Stimulated activated CD4-positive, alpha-beta T cell treated with anti-CD3 and anti-CD28 coated beads, Interleukin-12 subunit alpha, Interleukin-12 subunit beta, amount 100 ng/mL, for 24 hours (primary cell): ENCODE measurements at regions not wholly inside any gene's neighbourhood (a gene's known extent, or its start where the extent isn't known, plus 50 kb on each side); places are given as distances from the start of the nearest gene placed in this dataset.
A peak's percentile ranks its signal among the peaks of the same experiment; 100 is the strongest.

ENCODE experiments used
- DNase-seq, 2 experiments: peaks; one replicate each; pipeline ENCODE4 v3.0.0-alpha.2; 2020; ENCODE audit warnings: low read depth in 2 of 2

DNA sequence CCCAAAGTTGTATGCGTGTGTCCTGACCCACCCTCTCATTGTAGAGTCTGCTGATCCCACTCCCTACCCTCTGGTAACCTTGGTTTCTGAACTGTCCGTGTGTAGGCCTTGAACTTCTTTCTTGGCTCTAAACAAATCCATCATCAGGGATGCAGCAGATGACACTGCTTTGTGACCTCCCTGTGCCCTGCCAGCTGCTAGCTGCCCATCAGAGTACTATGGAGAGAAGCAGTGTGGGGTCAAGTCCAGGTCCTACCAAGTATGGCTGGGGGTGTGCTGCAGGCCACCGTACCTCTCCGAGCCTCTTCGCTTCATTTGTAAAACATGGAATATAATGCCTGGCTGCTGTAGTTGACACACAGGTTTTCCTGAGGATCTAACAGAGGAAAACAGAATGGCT is 183.5 kb upstream of the RBPJ start:
- no peak for DNase-seq

DNA sequence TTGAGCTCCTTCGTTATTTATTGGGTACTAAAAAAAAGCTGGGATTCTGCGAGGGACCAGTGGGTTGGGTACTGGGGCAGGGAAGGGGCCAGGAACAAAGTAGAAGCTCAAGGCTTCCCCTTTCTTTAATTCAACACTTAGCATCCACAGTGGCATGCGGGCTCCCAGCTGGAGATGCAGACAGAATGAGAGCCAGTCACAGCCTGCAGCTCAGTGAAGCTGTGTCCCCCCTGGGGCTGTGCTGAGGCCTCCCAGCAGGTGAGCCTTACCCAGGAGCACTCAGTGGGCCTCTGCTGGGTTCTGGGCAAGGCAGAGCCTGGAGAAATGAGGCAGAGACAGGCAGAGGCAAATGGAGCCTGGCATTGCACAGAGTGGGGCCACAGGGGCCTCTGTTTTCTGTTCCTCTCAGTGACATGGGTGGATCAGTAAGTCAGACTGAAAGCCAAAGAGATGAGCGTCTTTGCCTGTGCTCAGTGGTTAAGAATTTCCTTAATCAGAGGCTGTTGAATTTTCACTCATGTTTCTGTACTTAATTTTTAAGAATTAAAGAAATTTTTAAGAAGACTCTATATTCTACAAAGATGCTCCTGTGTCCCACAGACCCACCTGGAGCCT is 181.4 kb upstream of the RBPJ start:
- no peak for DNase-seq

DNA sequence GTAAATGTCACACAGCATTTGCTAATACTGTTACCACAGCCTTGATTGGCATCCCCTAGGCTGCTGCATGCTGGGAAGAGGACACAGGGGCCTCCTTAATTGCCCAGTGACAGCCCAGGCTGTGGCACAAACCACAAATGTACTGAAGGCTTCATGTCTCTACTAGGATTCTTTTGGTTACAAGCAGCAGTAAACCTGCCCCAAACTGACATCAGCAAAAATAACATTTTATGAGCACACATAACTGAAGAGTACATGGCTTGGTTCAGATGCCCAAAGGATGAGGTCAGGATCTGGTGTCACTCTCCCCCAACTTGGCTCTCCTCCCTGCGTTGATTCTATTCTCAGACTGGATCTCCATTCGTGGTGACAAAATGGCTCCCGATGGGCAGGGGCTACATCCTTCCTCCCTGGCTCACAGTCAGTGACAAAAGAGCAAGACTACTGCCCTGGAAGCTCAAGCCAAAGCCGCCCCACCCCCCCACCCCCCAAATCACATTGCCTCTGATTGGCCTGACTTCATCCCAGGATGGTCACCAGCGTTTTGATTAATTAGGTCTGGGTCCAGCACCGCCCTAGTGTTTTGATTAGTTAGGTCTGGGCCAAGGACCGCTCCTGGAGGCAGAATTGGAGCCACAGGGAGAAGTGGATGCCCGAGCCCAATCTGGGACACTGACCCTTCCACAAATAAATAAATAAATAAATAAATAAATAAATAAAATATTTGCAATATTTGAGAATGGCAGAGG is 180.5 kb upstream of the RBPJ start:
- no peak for DNase-seq

DNA sequence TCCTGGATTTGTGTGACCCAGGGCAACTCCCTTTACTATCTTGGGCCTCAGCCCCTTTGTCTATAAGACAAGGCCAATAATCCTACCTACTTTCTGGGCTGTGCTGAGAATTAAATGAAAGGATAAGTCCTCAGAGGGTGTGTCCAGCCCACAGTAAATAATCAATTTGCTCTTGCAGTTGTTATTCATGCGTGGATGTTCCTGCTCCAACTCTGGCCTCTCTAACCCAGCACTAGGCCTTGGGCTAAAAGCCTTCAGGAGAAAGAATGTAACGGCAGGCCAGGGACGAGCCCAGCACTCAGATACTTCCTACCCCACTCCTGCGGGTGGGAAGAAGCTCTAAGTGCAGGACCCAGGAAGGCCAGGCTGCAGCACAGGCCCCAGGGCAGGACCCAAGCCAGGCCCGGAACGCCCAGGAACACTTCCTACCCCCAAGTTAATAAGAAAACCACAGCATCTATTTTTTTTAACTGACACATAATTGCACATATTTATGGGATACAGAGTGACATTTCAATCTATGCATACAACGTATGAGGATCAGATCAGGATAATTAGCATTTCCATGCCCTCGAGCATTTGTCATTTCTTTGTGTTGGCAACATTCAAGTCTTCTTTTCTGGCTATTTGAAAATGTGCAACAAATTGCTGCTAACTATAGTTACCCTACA is 179.6 kb upstream of the RBPJ start:
- DNase-seq, result no peak

DNA sequence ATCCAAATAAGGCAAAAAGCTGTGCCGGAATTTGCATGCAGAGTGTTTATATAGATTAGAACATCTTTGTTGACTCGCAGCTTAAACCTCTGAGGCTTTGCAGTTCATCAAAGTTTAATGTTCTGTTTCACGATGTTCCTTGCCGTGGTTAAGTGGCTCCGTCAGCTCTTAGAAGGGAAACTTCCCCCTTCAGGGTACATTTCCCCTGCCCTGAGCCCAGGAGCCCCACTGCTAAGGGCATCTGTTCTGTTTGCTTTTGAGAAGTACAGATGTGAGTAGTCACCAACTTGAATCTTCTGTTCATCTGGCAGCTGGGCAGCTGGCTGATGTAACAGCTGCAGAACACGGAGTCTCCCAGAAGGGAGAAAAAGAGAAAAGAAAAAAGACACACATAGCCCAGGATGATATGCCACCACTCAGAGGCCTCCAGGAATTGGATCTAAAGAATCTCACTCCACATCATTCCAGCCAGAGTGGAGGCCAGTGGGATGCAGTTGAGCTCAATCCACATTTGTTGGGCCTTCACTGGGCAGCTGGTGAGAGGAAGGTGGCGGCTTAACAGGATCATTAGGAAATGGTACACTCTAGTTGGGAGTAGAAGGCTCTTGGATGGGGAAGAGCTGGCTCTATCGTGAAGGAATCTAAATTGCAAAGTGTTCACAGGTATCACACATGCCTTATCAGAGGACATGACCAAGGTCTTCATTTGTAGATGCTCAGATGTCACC is 178.7 kb upstream of the RBPJ start:
- DNase-seq, result no peak

DNA sequence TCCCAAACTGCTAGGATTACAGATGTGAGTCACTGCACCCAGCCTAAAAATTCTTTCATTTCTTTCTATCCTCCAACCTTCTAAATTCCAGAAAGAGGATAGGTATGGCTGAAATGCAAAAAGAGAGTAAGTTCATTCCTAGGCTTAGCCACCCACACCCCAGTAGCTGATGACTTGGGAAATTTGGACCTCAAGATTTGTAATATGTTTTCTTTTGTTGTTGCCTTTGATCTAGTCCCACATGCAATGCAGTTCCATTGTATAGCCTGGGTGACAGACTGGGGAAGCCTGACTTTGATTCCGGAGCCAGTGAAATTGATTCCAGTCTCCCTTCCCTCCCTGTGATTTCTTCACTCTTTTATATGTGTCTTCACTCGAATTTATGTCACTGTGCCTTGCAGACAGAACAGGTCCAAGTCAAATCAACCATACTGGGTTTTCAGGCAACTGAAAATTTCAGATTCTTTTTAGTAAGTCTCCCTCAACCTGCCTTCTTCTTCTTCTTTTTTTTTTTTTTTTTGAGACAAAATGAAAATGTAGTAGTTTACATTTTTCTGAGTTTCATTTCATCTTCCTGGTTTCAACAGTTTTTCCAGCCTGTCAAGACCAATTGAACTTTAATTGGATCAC is 176.2 kb upstream of the RBPJ start:
- DNase-seq, result no peak

DNA sequence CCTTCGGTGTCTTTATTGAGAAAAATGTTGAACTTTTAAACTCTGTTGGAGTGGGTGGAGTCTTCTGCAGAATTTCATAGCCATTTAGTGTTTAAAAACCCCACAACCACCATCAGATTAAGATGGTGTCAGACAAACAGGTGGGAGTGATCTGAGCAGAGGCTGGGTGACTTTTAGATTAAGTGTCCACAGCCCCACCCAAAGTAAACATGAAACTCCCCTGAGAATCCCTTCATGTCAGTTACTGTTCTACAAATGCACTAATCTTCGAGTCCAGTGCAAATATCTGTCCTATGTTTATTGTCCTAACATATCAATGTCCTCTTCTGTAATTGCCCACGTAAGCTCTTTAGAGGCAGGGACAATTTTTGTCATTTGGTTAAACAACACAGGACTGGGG is 175.6 kb upstream of the RBPJ start:
- DNase-seq, result no peak

DNA sequence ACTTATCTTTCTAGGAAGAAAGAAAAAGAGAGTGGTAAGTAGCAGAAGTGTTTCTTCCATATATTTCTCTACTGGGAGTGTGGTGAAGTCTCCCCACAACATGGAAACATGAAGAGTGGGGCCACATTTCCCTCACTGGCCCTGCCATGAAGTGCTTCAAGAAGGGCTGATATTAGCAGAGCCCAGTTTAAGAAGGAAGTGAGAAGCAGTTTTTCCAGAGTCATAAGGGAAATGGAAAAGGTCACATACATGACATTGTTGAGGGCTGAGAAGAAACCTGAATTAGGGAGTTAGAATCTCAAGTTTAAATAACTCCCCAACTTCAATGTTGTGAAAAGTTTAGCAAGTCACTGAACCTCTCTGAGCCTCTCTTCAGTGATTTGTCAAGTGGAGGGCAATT is 171.9 kb upstream of the RBPJ start:
- DNase-seq, result no peak

DNA sequence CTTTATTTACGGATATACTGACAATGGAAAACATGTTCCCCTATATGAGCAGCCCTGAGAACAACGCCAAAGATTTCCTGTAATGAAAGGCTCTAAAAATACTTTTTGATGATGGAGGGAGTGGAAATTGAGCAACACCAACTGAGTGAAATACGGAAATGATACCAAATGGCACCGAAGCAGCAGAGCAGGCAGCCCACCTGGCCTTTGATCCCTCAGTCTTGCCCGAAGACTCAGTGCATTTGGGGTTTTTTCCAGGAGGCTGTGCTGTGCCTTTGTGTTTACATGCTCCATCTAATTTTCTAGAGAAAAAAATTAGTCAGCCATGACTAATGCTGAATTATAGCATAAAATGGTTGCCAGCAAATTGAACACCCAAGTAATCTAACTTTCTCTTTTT is 169.9 kb upstream of the RBPJ start:
- DNase-seq, result peak; percentile 26 to 32

DNA sequence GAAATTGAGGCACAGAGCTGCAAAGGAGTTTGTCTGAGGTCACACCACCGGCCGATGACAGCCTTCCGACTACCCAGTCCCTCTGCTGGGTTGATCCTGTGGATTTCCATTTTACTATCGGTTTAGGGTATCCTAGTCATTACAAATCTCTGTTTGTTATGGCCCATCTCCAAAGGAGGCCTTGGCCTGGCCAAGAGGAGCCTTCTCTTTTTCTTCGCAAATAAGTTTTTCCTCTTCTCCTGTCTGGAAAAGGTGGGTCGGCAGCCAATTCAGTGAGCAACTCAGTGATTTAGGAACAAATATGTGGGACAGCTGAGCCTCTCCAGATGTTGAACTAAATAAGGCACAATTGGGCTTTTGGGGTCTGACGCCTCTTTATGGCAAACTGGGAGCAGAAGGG is 169.2 kb upstream of the RBPJ start:
- DNase-seq, result no peak

DNA sequence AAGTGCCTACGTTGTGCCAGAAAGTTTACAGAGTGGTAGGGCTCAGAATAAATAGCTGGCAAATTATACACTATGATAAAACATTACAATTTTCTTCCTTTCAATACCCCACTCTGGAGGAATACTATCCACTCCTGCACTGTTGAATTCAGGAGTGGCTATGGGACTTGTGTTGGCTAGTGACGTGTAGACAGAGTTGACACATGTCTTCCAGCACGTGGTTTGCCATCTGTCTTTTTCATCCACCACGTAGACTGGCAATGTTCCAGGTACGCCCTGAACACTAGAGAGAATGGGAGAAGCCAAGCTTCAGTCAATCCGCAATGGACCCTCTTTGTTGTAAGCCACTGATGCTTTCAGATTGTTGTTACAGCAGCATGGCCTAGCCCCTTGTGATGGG is 168.8 kb upstream of the RBPJ start:
- DNase-seq, result no peak

DNA sequence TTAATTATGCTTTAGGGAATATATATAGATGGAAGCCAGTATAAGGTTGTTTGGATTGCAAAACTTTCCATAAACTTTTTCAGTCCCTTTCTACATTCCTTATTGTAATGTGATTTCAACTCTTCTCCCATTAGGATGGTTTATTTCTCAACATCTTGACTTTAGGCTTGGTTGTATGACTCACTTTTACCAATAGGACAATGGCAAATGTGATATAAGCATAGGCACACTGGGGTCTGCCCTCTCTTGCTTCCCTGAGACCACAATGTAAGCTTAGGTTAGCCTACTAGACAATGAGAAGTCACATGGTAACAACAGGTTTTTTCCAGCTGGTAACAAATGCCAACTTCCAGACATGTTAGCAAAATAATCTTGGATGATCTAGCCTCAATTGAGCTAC is 163.3 kb upstream of the RBPJ start:
- no peak for DNase-seq

DNA sequence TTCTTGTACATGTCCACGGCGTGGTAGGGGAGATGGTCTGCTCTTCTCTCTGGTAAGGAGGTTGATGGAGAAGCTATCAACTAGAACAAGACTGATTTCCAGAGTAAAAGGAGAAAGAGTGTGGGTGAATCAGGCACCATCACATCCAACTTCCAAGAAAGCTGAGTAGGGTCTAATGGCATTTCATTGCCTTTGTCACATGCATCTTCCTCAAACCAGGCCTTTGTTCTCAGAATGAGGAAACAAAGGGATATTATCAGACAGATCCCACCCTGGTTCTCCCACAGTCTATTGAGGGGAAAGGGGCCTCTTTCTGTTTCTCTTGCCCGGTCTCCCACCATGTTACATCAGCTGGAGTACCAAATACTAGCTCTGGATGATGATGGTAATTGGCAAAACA is 160.2 kb upstream of the RBPJ start:
- no peak for DNase-seq

DNA sequence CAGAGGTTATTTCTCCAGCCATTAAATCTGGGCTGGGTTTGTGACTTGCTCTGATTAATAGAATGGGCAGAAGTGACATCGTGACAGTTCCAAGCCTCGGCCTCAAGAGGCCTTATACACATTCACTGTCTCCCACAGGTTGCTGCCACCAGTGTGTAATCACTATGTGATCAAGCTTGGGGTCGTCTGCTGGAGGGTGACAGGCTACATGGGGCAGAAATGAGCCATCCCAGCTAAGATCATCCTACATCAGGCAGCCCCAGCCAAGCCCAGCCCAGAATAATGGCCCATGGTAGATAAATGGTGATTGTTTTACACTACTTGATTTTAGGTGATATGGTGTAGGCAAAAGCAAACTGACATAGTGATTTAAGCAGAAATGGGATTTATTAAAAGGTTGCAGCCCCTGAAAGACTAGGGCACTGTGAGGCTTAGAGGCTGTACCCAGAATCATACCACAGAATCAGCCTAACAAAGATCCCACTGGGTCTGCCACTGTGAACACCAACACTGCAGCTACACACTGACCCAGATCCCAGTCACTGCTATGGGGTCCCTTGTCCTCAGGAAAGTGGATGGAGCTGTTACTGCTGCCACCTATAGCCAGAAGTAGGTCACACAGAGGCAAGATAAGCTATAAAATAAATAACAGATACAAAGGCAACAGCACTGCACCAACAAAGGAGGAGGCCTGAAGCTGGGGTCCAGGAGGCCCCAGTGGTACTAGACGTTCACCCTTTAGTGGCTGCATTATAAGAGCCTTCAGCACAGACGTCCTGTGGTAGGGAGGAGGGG is 159.6 kb upstream of the RBPJ start:
- no peak for DNase-seq

DNA sequence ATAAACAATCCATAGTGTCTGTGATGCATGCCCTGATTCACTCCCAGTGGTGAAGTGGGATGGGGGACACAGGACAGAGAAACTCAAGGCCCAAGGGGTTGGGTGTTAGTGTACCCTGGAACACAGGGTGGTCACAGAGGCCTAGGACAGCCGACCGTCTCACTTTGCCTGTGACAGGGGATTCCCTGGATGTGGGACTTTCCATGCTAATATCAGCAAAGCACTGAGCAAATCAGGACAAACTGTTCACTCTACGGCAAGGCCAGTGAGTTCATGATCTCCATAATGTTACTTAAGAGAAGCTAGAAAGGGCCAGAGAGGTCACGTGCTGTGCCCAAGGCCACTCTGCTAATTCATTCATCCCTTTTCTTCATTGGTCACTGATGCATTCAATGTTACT is 158.7 kb upstream of the RBPJ start:
- DNase-seq, result no peak

DNA sequence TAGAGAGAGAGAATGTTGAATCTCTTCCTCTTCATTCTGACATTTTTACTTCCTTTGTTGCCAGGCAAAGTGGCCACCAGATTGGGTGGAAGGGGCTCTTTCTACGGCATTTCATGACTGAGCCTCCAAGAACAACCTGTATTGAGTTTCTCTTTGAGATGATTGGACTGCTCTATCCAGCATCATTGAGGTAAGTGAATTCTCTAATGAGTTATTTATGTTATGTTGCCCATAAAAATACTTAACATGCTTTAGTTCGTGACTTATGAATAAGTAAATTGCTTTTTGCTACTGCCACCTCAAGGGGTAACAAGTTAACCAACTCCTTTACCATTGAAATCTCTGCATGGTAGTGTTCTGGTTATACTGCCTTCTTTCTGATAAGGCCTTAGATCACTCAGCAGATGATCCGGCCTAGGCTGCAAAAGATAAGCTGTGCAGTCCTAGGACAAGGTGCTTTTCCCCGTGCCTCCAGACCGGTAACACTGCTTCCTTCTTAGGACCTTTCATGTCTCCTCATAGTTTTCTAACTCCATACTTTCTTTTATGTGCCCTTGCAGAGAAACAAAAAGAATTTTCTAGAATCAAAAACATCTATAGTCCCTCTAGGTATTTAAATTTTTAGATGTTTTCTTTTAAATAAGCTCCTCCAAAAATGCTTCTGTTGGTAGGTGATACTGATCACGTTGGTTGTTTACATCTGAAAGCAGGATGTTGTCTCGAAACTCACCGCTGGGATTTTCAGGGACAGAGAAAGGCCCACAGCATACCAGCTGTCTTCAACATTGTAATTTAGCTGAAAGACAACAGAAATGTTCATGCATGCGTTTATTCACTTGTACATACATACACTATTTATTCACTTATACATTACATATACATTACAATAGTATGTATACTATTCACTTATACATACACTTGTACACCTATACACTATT is 157.1 kb upstream of the RBPJ start:
- DNase-seq, result no peak

DNA sequence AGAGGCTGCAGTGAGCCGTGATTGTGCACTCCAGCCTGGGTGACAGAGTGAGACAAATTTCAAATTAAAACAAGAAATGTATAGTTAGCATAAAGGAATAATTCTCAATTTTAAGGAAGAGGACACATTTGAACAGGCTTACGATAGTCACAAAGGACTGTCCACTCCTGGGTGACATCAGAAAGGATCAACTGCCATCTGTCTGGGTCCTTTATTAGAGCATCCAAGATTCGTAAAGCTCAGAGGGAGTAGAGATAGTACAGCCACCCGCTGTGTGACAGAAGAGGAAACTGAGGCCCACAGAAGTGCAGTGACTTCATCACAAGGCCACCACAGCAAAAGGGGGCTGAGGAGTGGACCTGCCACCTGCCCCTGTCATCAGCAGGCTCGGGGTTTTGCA is 149.3 kb upstream of the RBPJ start:
- DNase-seq, result no peak

DNA sequence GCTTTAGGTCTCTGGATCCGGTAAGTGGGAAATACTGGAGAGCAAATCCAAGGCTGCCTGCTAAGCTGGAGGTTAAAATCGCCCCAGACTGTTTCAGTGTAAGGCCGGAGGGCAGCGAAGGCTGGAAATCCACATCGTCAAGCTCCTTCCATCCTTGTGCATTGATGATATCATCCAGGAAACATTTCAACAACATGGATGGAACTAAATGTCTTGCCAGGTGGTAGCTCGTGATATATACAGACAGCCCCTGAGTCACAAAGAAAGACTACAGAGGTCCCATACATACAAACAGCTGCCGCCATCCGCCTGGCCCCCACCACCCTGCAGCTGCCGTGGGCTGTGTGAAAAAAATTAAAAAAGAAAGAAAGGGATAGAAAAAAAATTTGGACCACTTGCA is 148.9 kb upstream of the RBPJ start:
- no peak for DNase-seq

DNA sequence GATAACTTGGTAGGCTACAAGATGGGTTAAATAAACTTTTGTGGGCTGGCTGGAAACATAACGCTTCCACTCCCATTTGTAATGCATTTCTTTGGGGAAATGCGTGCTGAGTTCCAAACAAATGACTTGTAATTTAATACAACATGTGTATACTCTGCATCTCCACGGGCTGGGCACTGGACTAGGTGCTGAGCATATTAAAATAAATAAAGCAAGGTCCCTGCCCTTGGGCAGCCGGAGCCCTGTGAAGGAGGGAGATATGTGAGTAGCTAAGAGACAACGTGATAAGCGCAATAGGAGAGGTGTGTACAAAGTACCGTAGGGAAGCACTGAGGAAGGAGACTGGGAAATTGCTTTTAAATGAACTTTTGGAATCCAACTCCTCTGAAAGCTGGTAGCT is 147.2 kb upstream of the RBPJ start:
- DNase-seq, result no peak

DNA sequence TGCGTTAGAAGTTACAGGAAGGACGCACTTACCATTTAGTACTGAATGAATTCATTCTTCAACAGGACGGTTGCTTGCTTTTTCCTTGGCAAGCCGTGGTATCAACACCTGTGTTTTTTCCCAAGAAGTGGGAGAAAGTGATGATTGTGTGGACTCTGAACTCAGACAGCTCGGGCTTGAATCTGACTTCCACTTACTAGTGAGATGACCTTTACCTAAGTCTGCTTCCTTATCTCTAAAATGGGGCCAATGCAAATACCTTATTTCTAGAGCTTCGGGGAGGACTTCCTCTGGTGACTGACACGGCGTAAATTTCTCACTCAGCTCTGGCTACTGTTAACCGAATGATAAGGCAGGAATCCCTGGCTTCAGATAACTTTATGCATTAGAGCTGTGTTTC is 146.8 kb upstream of the RBPJ start:
- DNase-seq, result no peak
